SHP77 (cell line): ENCODE measurements at regions not wholly inside any gene's neighbourhood (a gene's known extent, or its start where the extent isn't known, plus 50 kb on each side); places are given as distances from the start of the nearest gene placed in this dataset.
"Not testable (repeated sequence)": the region's sequence is repeated elsewhere in the genome, so short reads cannot be mapped to it uniquely, and the experiment has no call there.

Source experiments
- DNase-seq, 2 experiments: peaks; one replicate each; lab custom pipeline; 2025; lab: John Stamatoyannopoulos, UW

GRCh38 chr7:93830141-93830925 is 60.2 kb downstream of the TFPI2 start:
- DNase-seq: no peak

GRCh38 chr7:93828260-93828659 is 62.3 kb downstream of the TFPI2 start:
- DNase-seq: no peak

GRCh38 chr7:93823621-93824020 is 66.9 kb downstream of the TFPI2 start:
- DNase-seq: no peak

GRCh38 chr7:93821463-93821862 is 69.1 kb downstream of the TFPI2 start:
- DNase-seq: no peak

GRCh38 chr7:93819699-93820098 is 70.9 kb downstream of the TFPI2 start:
- no peak for DNase-seq

GRCh38 chr7:93817526-93817925 is 73.0 kb downstream of the TFPI2 start:
- no peak for DNase-seq

- DNase-seq: no peak
Measured at GRCh38 chr7:93817004-93817403, 73.5 kb downstream of the TFPI2 start.

- no peak for DNase-seq
Measured at GRCh38 chr7:93813514-93813913, 77.0 kb downstream of the TFPI2 start.

- no peak for DNase-seq
Measured at GRCh38 chr7:93812061-93812460, 78.5 kb downstream of the TFPI2 start.

- no peak for DNase-seq
Measured at GRCh38 chr7:93811198-93811597, 79.4 kb downstream of the TFPI2 start.

GRCh38 chr7:93810561-93810960 is 80.0 kb downstream of the TFPI2 start:
- no peak for DNase-seq

- no peak for DNase-seq
Measured at GRCh38 chr7:93804726-93805125, 85.8 kb downstream of the TFPI2 start.

- no peak for DNase-seq
Measured at GRCh38 chr7:93799750-93800357, 90.7 kb downstream of the TFPI2 start.

- not testable (repeated sequence) for DNase-seq
Measured at GRCh38 chr7:93793084-93793697, 97.4 kb downstream of the TFPI2 start.

GRCh38 chr7:93779115-93779514 is 111.4 kb downstream of the TFPI2 start:
- DNase-seq: no peak

GRCh38 chr7:93778384-93778783 is 112.2 kb downstream of the TFPI2 start:
- no peak for DNase-seq

- DNase-seq: no peak
Measured at GRCh38 chr7:93773446-93773845, 117.1 kb downstream of the TFPI2 start.

GRCh38 chr7:93765475-93765874 is 125.1 kb downstream of the TFPI2 start:
- no peak for DNase-seq

- no peak for DNase-seq
Measured at GRCh38 chr7:93758631-93759030, 131.9 kb downstream of the TFPI2 start.

- no peak for DNase-seq
Measured at GRCh38 chr7:93757426-93757825, 133.1 kb downstream of the TFPI2 start.

GRCh38 chr7:93756890-93757289 is 133.7 kb downstream of the TFPI2 start:
- no peak for DNase-seq

- DNase-seq: no peak
Measured at GRCh38 chr7:93751421-93751820, 139.1 kb downstream of the TFPI2 start.

- no peak for DNase-seq
Measured at GRCh38 chr7:93750986-93751385, 139.6 kb downstream of the TFPI2 start.
